ENCODE measurements at regions not wholly inside any gene's neighbourhood (a gene's known extent, or its start where the extent isn't known, plus 50 kb on each side); places are given as distances from the start of the nearest gene placed in this dataset.

GRCh38 chr10:3389130-3389529 is 216.5 kb upstream of the PITRM1 start:
- H3K27ac Mint-ChIP-seq, result no peak overlapping the region
- CTCF ChIA-PET, result no interaction called here
- Histone ChIP-seq H3K36me3 (replicated peaks in 1 of 2; ENCODE audit: control extremely low read depth in 1 of 2, control insufficient read depth in 1 of 2, extremely low read depth in 1 of 2, insufficient read depth in 2 of 2, low read length in 1 of 2) (no peaks in the 10 kb centered on the region), H3K4me1 (ENCODE audit: control insufficient read depth in 2 of 2, insufficient read depth in 2 of 2, low read length in 2 of 2) (peaks cover 0 to 4% of the 10 kb centered on the region in 2 donors), H3K9ac (ENCODE audit: low read length) (no peak overlapping the region), H3K27me3 (replicated peaks in 1 of 4; ENCODE audit: control extremely low read depth in 1 of 4, control insufficient read depth in 3 of 4, insufficient read depth in 4 of 4, low read length in 3 of 4) (no peaks in the 10 kb centered on the region), H3K9me3 (ENCODE audit: control extremely low read depth in 1 of 3, control insufficient read depth in 2 of 3, insufficient read depth in 1 of 3, low read length in 2 of 3) (peaks cover 1 to 12% (median 4%) of the 10 kb centered on the region in 3 donors), H3K27ac (ENCODE audit: low read length in 2 of 2) (no peak overlapping the region), H3K79me2 (ENCODE audit: control insufficient read depth, insufficient read depth, low read length) (no peaks in the 10 kb centered on the region), H4K20me1 (ENCODE audit: control insufficient read depth, insufficient read depth, low read length, poor library complexity, severe bottlenecking) (no peaks in the 10 kb centered on the region), H3K4me3 (ENCODE audit: control extremely low read depth in 1 of 5, extremely low read depth in 1 of 5, insufficient read depth in 1 of 5, low read depth in 2 of 5, low read length in 4 of 5) (no peak overlapping the region), H2AFZ (ENCODE audit: insufficient read depth, low read depth, low read length, poor library complexity, severe bottlenecking) (no peak overlapping the region), H3K4me2 (replicated peaks; ENCODE audit: low read depth, low read length, poor library complexity, severe bottlenecking) (no peak overlapping the region)
- 94% methylated on average over 5 of the region's 10 CpGs for WGBS (ENCODE audit: insufficient coverage)
- POLR2A ChIA-PET, result no interaction called here
- DNase-seq, result no peak
- H3K4me3 Mint-ChIP-seq, result no peak overlapping the region
- H3K27me3 Mint-ChIP-seq, result peaks cover 17% of the 10 kb centered on the region
- no peak for TF ChIP-seq EZH2 (IDR thresholded peaks at IDR 0.05; ENCODE audit: borderline replicate concordance, insufficient read depth, low read depth, low read length, poor library complexity, severe bottlenecking)
- no peak for TF ChIP-seq CTCF (IDR thresholded peaks at IDR 0.05)
- intact Hi-C loops (cut with micrococcal nuclease), result no loop called here
- ATAC-seq (ENCODE audit: low read depth), result no peak
- H3K9me3 Mint-ChIP-seq (ENCODE audit: insufficient read depth), result peaks cover 7% of the 10 kb centered on the region
- peaks cover 6% of the 10 kb centered on the region for H3K4me1 Mint-ChIP-seq

DNA sequence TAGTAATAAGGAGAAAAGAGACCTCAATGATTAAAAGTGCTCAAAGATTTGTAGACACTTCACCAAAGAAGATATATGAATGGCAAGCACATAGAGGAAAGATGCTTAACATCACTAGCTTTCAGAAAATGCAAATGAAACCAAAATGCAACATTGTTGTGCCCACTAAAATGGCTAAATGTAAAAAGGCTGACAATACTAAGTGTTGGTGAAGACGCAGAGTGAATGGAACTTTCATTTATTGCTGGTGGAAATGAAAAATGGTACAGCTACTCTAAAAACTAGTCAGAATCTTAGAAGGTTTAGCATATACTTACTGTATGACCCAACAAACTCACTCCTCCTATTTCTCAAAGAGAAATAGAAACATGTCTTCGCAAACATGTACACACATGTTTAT is 212.9 kb upstream of the PITRM1 start:
- H3K79me2 ChIP-seq (ENCODE audit: control insufficient read depth, insufficient read depth, low read length), result no peaks in the 10 kb centered on the region
- no peak overlapping the region for H3K4me3 Mint-ChIP-seq
- H3K4me1 ChIP-seq (ENCODE audit: control insufficient read depth in 2 of 2, insufficient read depth in 2 of 2, low read length in 2 of 2), result no peaks in the 10 kb centered on the region
- intact Hi-C loops (cut with micrococcal nuclease), result no loop called here
- ChIA-PET POLR2A (no interaction called here), CTCF (no interaction called here)
- no peak overlapping the region for H3K4me3 ChIP-seq (ENCODE audit: control extremely low read depth in 1 of 5, extremely low read depth in 1 of 5, insufficient read depth in 1 of 5, low read depth in 2 of 5, low read length in 4 of 5)
- H3K27ac ChIP-seq (ENCODE audit: low read length in 2 of 2), result no peak overlapping the region
- H3K9me3 Mint-ChIP-seq (ENCODE audit: insufficient read depth), result peaks cover 7% of the 10 kb centered on the region
- no peak overlapping the region for H3K4me2 ChIP-seq (replicated peaks; ENCODE audit: low read depth, low read length, poor library complexity, severe bottlenecking)
- H3K36me3 ChIP-seq (replicated peaks in 1 of 2; ENCODE audit: control extremely low read depth in 1 of 2, control insufficient read depth in 1 of 2, extremely low read depth in 1 of 2, insufficient read depth in 2 of 2, low read length in 1 of 2), result no peaks in the 10 kb centered on the region
- H3K9me3 ChIP-seq (ENCODE audit: control extremely low read depth in 1 of 3, control insufficient read depth in 2 of 3, insufficient read depth in 1 of 3, low read length in 2 of 3), result peaks cover 1 to 12% (median 7%) of the 10 kb centered on the region in 3 donors
- no peaks in the 10 kb centered on the region for H3K4me1 Mint-ChIP-seq
- no peak overlapping the region for H3K27ac Mint-ChIP-seq
- H3K27me3 Mint-ChIP-seq, result peaks cover 13% of the 10 kb centered on the region
- DNase-seq, result no peak
- no CpG with 5 or more reads among the region's 2 CpGs for WGBS (ENCODE audit: insufficient coverage)
- no peak overlapping the region for H2AFZ ChIP-seq (ENCODE audit: insufficient read depth, low read depth, low read length, poor library complexity, severe bottlenecking)
- ATAC-seq (ENCODE audit: low read depth), result no peak
- TF ChIP-seq CTCF (IDR thresholded peaks at IDR 0.05) (no peak), EZH2 (IDR thresholded peaks at IDR 0.05; ENCODE audit: borderline replicate concordance, insufficient read depth, low read depth, low read length, poor library complexity, severe bottlenecking) (no peak)
- H3K27me3 ChIP-seq (replicated peaks in 1 of 4; ENCODE audit: control extremely low read depth in 1 of 4, control insufficient read depth in 3 of 4, insufficient read depth in 4 of 4, low read length in 3 of 4), result no peaks in the 10 kb centered on the region
- H4K20me1 ChIP-seq (ENCODE audit: control insufficient read depth, insufficient read depth, low read length, poor library complexity, severe bottlenecking), result no peaks in the 10 kb centered on the region
- no peak overlapping the region for H3K9ac ChIP-seq (ENCODE audit: low read length)

Data from B cell (primary cell).